ENCODE measurements at regions not wholly inside any gene's neighbourhood (a gene's known extent, or its start where the extent isn't known, plus 50 kb on each side); places are given as distances from the start of the nearest gene placed in this dataset.

GRCh38 chr4:8710946-8711345 lies 118.4 kb downstream of the CPZ start:
- DNase-seq, result no peak

GRCh38 chr4:8710416-8710815 lies 117.9 kb downstream of the CPZ start:
- no peak for DNase-seq

- DNase-seq, result no peak
Measured at GRCh38 chr4:8709729-8710360, 117.3 kb downstream of the CPZ start.

- no peak for DNase-seq
Measured at GRCh38 chr4:8709050-8709728, 116.6 kb downstream of the CPZ start.

GRCh38 chr4:8708401-8709021 lies 115.9 kb downstream of the CPZ start:
- DNase-seq, result no peak

GRCh38 chr4:8707045-8707781 lies 114.6 kb downstream of the CPZ start:
- no peak for DNase-seq

- DNase-seq, result no peak
Measured at GRCh38 chr4:8706216-8707044, 113.9 kb downstream of the CPZ start.

- DNase-seq, result no peak
Measured at GRCh38 chr4:8705161-8706145, 112.9 kb downstream of the CPZ start.

- DNase-seq, result no peak
Measured at GRCh38 chr4:8704632-8705031, 112.1 kb downstream of the CPZ start.

GRCh38 chr4:8703857-8704495 lies 111.4 kb downstream of the CPZ start:
- no peak for DNase-seq

- no peak for DNase-seq
Measured at GRCh38 chr4:8703401-8703696, 110.8 kb downstream of the CPZ start.

GRCh38 chr4:8702516-8703400 lies 110.2 kb downstream of the CPZ start:
- no peak for DNase-seq

GRCh38 chr4:8702020-8702495 lies 109.5 kb downstream of the CPZ start:
- DNase-seq, result no peak

GRCh38 chr4:8701126-8702019 lies 108.8 kb downstream of the CPZ start:
- DNase-seq, result no peak

- no peak for DNase-seq
Measured at GRCh38 chr4:8700531-8700930, 108.0 kb downstream of the CPZ start.

GRCh38 chr4:8699479-8700145 lies 107.0 kb downstream of the CPZ start:
- DNase-seq, result no peak

- no peak for DNase-seq
Measured at GRCh38 chr4:8699063-8699385, 106.5 kb downstream of the CPZ start.

Measured in tongue (tissue), 1 donor.